Pulmonary artery endothelial cell (primary cell): ENCODE measurements at regions not wholly inside any gene's neighbourhood (a gene's known extent, or its start where the extent isn't known, plus 50 kb on each side); places are given as distances from the start of the nearest gene placed in this dataset.
"Not testable (repeated sequence)": the region's sequence is repeated elsewhere in the genome, so short reads cannot be mapped to it uniquely, and the experiment has no call there.

Source experiments
- DNase-seq: peaks from one replicate; pipeline ENCODE4 v3.0.0-alpha.2; 2011; ENCODE audit warnings: low read depth, low spot score

GRCh38 chr22:48072777-48073176 is 1310.3 kb downstream of the TBC1D22A start:
- no peak for DNase-seq

- no peak for DNase-seq
These were observed 1309.4 kb downstream of the TBC1D22A start for GRCh38 chr22:48071828-48072227.

- no peak for DNase-seq
These were observed 1308.9 kb downstream of the TBC1D22A start for GRCh38 chr22:48071305-48071704.

DNA sequence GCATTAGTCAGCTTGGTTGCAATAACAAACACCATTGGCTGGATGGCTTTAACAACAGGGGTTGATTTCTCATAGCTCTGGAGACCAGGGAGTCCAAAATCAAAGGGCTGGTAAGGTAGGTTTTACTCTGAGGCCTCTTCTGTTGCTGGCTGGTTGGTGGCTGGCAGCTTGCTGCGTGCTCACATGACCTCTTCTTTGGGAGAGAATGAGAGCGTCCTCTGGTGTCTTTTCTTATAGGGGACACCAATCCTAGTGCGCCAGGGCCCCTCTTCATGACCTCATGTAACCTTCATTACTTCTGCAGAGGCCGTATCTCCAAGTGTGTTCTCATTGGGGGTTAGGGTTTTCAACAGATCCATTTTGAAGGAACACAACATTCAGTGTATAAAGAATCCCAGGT is 1308.3 kb downstream of the TBC1D22A start:
- no peak for DNase-seq

DNA sequence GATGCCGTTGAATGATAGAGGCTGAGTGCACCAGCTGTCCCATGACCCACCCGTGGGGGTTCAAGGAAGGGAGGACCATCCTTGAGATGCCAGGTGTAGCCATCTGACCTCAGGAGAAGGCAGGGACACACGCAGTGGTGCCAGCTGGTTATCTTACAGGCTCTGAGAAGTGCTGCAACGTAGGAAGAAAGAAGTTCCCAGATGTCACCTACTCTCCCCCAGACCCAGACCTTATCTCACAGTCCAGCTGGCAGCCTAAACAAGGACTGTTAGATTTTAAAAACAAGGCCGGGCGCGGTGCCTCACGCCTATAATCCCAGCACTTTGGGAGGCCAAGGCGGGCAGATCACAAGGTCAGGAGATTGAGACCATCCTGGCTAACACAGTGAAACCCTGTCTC is 1307.6 kb downstream of the TBC1D22A start:
- no peak for DNase-seq

DNA sequence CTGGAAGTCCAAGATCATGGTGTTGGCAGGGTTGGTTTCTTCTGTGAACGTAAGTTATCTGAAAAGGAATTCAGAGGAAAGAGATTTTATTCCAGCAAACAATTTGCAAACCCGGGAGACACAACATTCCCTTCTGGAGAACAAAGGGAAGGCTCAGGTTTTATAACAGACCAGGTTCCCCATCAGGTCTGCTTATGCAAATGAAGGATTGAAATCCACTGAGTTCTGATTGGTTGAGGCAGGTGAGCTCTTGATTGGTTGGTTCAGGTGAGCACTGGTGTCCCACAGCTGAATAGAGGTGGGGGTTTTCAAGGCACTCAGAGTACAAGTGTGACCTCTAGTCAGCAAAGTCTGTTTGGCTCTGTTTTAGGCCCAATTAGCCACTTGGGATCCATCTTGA is 1306.8 kb downstream of the TBC1D22A start:
- DNase-seq, result no peak

GRCh38 chr22:48068323-48068885 is 1306.0 kb downstream of the TBC1D22A start:
- DNase-seq, result no peak

DNA sequence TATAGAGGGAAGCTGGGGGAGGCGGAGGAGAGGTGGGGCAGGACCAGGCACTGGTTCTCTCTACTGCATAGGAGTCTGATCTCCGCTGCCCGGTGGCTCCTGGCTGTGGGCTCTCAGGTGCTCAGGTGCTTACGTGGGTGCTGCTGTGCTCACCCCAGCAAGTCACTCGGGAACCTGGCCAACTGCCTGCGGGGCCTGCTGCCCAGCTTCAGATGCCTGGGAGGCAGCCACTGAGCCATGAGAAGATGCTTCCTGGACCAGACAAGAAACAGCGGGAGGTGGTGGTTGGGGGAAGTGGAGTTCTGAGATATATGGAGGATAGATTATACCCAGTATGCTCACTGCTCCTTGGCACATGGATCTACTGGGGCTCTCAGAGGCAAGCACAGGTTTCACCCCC is 1303.4 kb downstream of the TBC1D22A start:
- no peak for DNase-seq

DNA sequence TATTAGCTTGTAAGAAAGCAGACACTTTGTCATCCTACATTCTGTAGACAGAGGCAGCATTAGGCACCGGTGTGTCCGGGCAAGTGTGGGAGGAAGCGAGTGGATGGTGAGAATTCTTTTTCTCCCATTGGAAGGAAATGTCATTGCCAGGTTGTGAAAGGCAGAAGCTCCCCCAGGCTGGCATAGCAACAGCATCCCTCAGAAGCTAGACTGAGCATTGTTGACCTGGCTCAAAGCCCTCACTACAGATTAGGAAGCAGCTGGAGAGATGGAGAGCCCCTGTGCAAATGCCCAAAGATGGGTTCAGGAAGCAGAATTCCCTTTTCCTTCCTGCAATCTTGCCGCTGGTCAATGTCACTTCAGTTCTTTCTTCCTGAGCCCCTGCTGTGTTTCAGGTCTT is 1299.3 kb downstream of the TBC1D22A start:
- DNase-seq, result no peak

- DNase-seq, result no peak
These were observed 1297.8 kb downstream of the TBC1D22A start for GRCh38 chr22:48060266-48060665.

DNA sequence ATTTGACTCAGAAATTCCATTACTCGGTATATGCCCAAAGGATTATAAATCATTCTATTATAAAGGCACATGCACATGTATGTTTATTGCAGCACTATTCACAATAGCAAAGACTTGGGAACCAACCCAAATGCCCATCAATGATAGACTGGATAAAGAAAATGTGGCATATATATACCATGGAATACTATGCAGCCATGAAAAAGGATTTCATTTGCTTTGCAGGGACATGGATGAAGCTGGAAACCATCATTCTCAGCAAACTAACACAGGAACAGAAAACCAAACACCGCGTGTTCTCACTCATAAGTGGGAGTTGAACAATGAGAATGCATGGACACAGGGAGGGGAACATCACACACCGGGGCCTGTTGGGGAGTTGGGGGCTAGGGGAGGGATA is 1297.1 kb downstream of the TBC1D22A start:
- DNase-seq, result not testable (repeated sequence)

- no peak for DNase-seq
These were observed 1294.8 kb downstream of the TBC1D22A start for GRCh38 chr22:48057116-48057835.

DNA sequence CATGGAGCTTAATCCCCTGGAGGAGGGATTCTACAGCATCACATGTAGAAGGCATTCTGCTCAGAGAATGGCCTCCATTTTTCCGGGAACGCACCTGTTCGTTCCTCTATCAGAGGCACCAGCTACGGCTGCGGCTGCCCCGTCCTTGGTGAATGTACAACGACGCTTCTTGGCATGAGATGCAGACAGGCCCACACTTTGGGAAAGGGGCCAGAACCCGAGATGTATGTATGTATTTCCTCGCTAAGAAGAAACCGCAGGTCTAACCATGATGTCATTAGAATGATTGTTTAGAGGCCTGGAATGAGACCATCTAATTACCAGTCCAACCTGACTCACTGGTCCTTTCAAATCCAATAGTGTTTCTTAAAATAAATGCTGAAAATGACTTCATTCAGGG is 1293.4 kb downstream of the TBC1D22A start:
- DNase-seq, result no peak

DNA sequence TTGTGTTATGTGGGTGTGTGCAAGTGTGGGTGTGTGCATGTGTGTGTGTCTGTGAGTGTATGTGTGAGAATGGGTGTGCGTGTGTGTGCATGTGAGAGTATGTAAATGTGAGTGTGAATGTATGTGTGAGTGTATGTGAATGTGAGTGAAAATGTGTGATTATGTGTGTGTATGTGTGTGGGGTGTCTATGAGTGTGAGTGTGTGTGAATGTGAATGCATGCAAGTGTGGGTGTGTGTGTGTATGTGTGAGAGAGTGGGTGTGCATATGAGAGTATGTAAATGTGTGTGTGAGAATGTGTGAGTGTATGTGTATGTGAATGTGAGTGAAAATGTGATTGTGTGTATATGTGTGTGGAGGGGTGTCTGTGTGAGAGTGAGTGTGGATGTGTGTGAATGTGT is 1292.7 kb downstream of the TBC1D22A start:
- DNase-seq, result no peak

DNA sequence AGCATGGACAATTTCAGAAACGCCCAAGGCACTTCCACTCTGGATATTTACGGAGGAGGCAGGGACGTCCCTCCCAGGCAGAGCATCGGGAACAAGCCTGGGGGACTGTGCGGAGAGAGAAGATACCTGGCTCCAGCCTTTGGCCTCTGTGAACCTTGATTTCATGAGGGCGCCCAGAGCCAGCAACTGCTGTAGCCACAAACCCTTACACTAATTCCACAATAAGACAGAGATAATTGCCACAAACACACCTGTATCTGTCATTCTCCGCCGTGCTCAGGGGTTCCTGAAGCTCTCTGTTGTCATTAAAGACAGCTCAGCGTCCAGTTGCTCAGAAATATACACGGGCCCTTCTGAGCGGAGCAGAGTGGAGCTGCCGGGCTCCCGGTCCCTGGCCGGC is 1292.1 kb downstream of the TBC1D22A start:
- DNase-seq, result no peak

DNA sequence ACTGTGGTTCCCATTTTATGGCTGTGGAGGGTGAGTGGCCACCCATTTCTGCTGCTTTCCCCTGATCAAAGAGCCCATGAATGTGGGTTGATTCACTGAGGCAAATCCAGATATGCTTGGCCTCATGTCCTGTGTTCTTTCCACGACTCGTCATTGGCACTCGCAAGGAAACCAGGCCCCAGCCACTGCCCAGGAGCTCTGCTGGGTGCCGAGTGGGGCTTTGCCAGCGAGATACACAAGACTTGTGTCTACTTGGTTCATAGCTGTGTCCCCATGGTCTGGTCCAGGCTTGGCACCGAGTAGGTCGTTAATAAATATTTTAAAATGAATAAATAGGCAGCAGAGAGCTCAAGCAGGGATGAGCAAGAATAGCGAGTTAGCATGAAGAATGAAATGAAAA is 1291.5 kb downstream of the TBC1D22A start:
- DNase-seq, result no peak

GRCh38 chr22:48053486-48053885 is 1291.0 kb downstream of the TBC1D22A start:
- no peak for DNase-seq

- no peak for DNase-seq
These were observed 1290.1 kb downstream of the TBC1D22A start for GRCh38 chr22:48052621-48052890.

DNA sequence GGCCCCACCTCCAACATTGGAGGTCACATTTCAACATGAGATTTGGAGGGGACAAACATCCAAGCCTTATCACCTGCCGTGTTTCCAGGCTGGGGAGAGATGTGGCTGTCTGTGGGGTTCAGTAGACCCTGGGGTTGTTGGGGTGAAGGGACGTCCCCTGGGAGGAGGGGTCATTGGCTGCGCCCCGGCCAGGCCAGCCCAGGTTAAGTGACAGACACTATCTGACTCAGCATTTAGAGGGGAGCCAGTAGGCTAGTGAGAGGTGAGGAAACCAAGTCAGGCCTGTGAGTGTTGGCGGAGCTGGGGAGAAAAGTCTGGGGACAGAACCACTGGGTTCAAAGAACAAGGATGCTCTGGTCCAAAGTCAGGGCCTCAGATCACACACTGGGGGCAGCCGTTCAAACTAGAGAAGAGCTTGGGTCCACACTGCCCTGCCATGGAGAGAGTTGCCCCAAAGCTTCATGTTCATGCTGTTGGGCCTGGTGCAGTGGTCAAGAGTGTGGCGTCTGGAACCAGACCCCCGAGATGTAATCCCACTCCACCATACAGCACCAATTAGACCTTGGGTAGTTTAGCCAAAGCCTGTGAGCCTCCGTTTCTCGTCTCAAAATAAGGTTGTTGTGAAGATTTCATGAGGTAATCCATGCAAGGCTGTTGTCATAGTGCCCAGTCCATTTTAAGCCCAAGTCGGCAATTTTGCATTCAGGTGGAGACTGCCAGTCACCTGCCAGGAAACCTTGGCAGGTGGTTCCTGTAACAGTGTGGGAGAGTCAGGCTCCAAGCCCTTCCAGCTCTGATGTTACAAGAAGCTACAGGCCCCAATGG is 1289.6 kb downstream of the TBC1D22A start:
- DNase-seq, result no peak

GRCh38 chr22:48050836-48051235 is 1288.4 kb downstream of the TBC1D22A start:
- DNase-seq, result no peak

GRCh38 chr22:48049116-48049515 is 1286.7 kb downstream of the TBC1D22A start:
- DNase-seq, result no peak

DNA sequence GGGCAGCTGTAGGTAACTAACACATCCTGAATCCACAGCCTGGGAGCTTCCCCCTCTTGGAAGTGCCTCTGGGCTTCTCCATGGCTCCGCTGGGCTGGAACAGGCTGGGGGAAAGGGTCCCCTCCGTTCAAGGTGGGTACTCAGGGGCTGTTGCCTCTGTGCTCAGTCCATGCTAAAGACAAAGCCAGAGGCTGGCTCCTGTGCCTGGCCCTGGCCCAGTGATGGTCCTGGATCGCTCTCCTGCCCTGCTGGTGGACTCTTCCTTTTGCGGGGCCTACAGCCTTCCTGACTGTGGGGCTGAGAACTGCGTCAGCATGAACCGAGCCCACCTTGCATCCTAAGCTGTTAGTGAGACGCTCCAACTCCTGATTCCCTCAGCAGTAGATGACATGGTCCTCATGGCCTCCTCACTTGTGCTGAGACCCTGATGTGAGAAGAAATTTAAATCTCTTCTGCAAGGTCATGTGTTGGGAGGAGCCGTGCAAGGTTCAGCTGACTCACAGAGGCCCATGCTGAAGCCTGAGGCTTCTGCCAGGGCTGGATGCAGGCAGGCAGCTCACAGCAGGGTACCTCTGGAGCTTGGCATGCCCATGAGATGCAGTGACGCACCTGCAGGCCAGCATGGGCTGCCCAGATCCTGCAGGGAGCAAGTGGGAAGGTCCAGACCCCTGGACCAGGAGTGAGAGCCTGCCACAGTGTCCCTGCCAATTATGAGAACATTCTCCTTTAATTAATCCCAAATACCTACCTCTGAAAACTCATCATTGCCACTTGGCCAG is 1285.5 kb downstream of the TBC1D22A start:
- DNase-seq, result no peak
